Naive thymus-derived CD8-positive, alpha-beta T cell (primary cell): ENCODE measurements at regions not wholly inside any gene's neighbourhood (a gene's known extent, or its start where the extent isn't known, plus 50 kb on each side); places are given as distances from the start of the nearest gene placed in this dataset.

Source experiments
- ATAC-seq, 2 donors: fragments of 150-1000 bp; cut with Tn5 transposase in 1 of 2; sonication (Bioruptor Pico), chemical (Tn5 transposase) in 1 of 2; 1 replicate in 1 of 2; 2 replicates in 1 of 2; pipeline ENCODE4 v1.10.0; 2021; ENCODE audit warnings: mild to moderate bottlenecking in 2 of 2, moderate library complexity in 2 of 2
- POLR2A ChIA-PET: fragments of 350-600 bp; sonication (Branson Sonifier 250); formaldehyde crosslinking; loops from one replicate; lab custom pipeline; 2021; ENCODE audit warnings: antibody characterized with exemption; lab: Charles Lee
- DNase-seq, 10 donors: peaks; one replicate each; pipeline versions ENCODE4 v3.0.0 to v3.0.0-alpha.2; 2020 to 2022
- H3K27ac Mint-ChIP-seq, 10 donors: one replicate each; pipeline ENCODE4 v1.8.0; 2020 to 2022; ENCODE audit warnings: mild to moderate bottlenecking in 10 of 10, mixed read lengths in 10 of 10, moderate library complexity in 4 of 10, inconsistent platforms in 1 of 10
- H3K27me3 Mint-ChIP-seq, 5 donors: one replicate each; pipeline ENCODE4 v1.8.0; 2021 to 2022; ENCODE audit warnings: mixed read lengths in 5 of 5
- H3K36me3 Mint-ChIP-seq, 3 donors: one replicate each; pipeline ENCODE4 v1.8.0; 2020 to 2022; ENCODE audit warnings: mixed read lengths in 3 of 3, mild to moderate bottlenecking in 2 of 3, inconsistent platforms in 1 of 3
- H3K4me1 Mint-ChIP-seq, 4 donors: one replicate each; pipeline ENCODE4 v1.8.0; 2021 to 2022; ENCODE audit warnings: mixed read lengths in 4 of 4
- H3K4me3 Mint-ChIP-seq, 10 donors: one replicate each; pipeline ENCODE4 v1.8.0; 2020 to 2022; ENCODE audit warnings: mild to moderate bottlenecking in 10 of 10, mixed read lengths in 10 of 10, moderate library complexity in 6 of 10, inconsistent platforms in 1 of 10
- H3K9me3 Mint-ChIP-seq, 9 donors: one replicate each; pipeline ENCODE4 v1.8.0; 2020 to 2022; ENCODE audit warnings: mixed read lengths in 9 of 9, mild to moderate bottlenecking in 3 of 9, inconsistent platforms in 1 of 9, moderate library complexity in 1 of 9

DNA sequence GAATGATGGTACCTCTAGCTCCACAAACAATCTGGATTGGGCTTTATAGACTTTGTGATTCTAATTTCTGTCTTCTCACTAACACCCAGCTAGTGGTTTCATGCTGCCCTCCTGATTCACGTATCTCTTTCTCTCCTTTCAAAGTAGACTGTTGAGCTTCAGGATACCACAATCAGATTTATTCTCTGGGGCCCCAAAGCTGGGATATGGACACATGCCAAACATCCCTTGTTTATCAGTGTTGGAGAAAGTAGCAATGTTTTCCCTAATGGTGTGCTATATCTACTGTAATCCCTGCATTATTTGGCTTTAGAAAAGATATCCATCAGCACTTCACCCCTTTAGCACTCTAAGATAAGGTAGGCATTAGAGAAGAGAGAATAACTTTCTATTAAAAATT, 361.0 kb downstream of the FGF10 start:
- no peaks in the 10 kb centered on the region for H3K27me3 Mint-ChIP-seq
- DNase-seq (no peak), ATAC-seq (no peak)
- no peak overlapping the region for H3K4me3 Mint-ChIP-seq
- no peak overlapping the region for H3K27ac Mint-ChIP-seq
- H3K4me1 Mint-ChIP-seq = no peaks in the 10 kb centered on the region
- no peaks in the 10 kb centered on the region for H3K36me3 Mint-ChIP-seq
- H3K9me3 Mint-ChIP-seq = peaks cover 0 to 15% (median 5%) of the 10 kb centered on the region in 9 donors
- POLR2A ChIA-PET = no interaction called here

DNA sequence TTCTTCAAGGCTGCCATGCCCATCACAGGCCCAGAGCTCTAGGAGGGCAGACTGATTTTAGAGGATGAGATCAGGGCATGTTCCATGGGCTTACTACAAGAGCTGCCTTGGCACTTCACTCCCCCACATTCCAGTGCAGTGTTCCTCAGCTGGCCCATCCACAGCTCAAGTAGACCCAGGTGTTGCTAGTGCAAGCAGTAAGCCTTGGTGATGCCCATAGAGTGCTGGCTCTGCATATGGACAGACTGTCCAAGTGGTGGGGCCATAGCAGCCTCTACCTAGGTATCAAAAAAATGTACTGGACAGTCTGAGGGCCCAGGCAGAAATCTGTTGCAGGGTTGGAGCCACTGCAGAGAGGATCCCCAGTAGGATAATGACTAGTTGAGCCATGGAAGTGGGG, 366.6 kb downstream of the FGF10 start:
- Mint-ChIP-seq H3K4me3 (no peak overlapping the region), H3K9me3 (peaks cover 0 to 11% (median 2%) of the 10 kb centered on the region in 9 donors), H3K27me3 (no peaks in the 10 kb centered on the region), H3K36me3 (no peaks in the 10 kb centered on the region), H3K27ac (peak overlapping the region in 1 of 10 donors; percentile 83), H3K4me1 (no peaks in the 10 kb centered on the region)
- DNase-seq (no peak), ATAC-seq (no peak)
- POLR2A ChIA-PET = no interaction called here

DNA sequence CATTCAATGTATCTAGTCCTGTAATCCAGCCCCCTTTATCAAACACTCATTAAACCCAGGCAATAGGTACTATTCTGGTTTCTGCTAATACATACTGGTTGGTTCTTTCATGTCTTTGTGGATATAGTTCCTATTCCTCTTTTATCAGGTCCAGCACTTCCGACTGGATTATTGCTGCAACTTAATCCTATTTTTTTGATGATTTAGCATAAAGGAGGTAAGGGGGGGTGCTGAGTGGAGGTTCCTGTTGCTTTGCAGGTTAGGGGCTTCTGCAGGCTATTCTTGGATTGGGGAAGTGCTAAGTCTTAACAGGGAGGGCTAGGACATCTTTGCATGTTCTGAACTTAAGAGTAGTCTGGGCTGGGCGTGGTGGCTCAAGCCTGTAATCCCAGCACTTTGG, 377.7 kb downstream of the FGF10 start:
- Mint-ChIP-seq H3K36me3 (peaks cover 0 to 6% (median 0%) of the 10 kb centered on the region in 3 donors), H3K27ac (no peak overlapping the region), H3K4me3 (no peak overlapping the region), H3K4me1 (no peaks in the 10 kb centered on the region), H3K27me3 (peaks cover 0 to 4% (median 0%) of the 10 kb centered on the region in 5 donors), H3K9me3 (peaks cover 2 to 36% (median 16%) of the 10 kb centered on the region in 9 donors)
- DNase-seq (no peak), ATAC-seq (no peak)
- POLR2A ChIA-PET = no interaction called here

GRCh38 chr5:44002381-44002901, 386.8 kb downstream of the FGF10 start:
- H3K4me1 Mint-ChIP-seq = no peaks in the 10 kb centered on the region
- H3K27ac Mint-ChIP-seq = no peak overlapping the region
- ATAC-seq (no peak), DNase-seq (no peak)
- H3K9me3 Mint-ChIP-seq = peaks cover 0 to 10% (median 5%) of the 10 kb centered on the region in 9 donors
- POLR2A ChIA-PET = no interaction called here
- H3K27me3 Mint-ChIP-seq = peaks cover 0 to 1% (median 0%) of the 10 kb centered on the region in 5 donors
- H3K4me3 Mint-ChIP-seq = no peak overlapping the region
- no peaks in the 10 kb centered on the region for H3K36me3 Mint-ChIP-seq

- DNase-seq (no peak), ATAC-seq (no peak)
- H3K9me3 Mint-ChIP-seq = peaks cover 0 to 11% (median 7%) of the 10 kb centered on the region in 9 donors
- H3K27me3 Mint-ChIP-seq = peaks cover 0 to 1% (median 0%) of the 10 kb centered on the region in 5 donors
- no peaks in the 10 kb centered on the region for H3K36me3 Mint-ChIP-seq
- no peaks in the 10 kb centered on the region for H3K4me1 Mint-ChIP-seq
- no peak overlapping the region for H3K4me3 Mint-ChIP-seq
- POLR2A ChIA-PET = no interaction called here
- no peak overlapping the region for H3K27ac Mint-ChIP-seq
Measured at GRCh38 chr5:44001675-44002380, 387.4 kb downstream of the FGF10 start.

DNA sequence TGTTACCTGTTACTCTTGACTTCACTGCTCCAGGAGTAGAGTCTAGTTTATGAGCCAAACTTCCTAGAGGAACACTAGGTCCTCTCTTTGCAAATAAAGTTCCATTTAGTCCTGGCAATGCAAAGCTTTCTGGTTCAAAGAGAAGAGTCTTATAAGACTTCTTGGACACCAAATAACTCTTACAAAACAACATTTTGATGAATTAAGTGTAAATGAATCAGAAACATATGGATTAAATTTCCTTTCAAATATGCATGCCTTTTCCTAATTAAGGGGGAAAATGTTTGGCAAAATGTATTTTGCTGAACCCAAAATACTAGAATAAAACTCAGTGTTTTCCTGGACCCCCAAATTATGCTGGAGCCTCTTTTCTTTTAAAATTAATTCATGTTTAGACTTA, 388.0 kb downstream of the FGF10 start:
- H3K9me3 Mint-ChIP-seq = peaks cover 0 to 12% (median 7%) of the 10 kb centered on the region in 9 donors
- peaks cover 0 to 1% (median 0%) of the 10 kb centered on the region in 5 donors for H3K27me3 Mint-ChIP-seq
- no peak overlapping the region for H3K27ac Mint-ChIP-seq
- no peak overlapping the region for H3K4me3 Mint-ChIP-seq
- ATAC-seq (no peak), DNase-seq (no peak)
- no peaks in the 10 kb centered on the region for H3K36me3 Mint-ChIP-seq
- POLR2A ChIA-PET = no interaction called here
- H3K4me1 Mint-ChIP-seq = no peaks in the 10 kb centered on the region

DNA sequence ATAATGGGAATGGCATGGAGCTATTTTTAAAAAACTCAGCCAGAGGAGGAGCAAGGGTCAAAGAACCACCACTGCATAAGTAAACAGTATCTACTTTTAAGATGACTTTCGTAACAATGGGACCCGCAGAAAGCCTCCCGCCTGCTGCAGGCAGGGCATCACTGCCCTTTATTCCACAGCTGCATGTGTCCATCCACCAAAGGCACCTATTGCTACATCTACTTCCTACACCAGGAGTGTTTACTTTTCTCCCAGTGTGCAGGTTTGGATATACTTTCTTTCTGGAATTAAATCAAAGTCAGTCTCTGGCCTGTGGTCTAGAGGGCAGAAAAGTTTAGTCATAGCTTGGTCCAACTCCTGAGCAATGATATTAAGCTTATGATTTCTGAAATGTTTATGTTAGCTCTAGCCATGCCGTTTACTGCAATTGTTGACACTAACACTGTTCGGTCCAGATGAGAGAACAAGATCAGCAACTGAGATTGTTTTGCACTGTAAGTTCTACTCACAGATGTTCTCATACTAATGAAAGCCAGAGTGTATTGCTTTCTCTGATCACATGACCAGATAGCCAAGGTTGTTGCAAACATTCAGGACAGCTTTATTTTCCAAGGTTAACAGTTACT, 391.5 kb downstream of the FGF10 start:
- peaks cover 0 to 8% (median 2%) of the 10 kb centered on the region in 9 donors for H3K9me3 Mint-ChIP-seq
- no peak for ATAC-seq
- no peak overlapping the region for H3K4me3 Mint-ChIP-seq
- no peaks in the 10 kb centered on the region for H3K27me3 Mint-ChIP-seq
- no peaks in the 10 kb centered on the region for H3K4me1 Mint-ChIP-seq
- no peaks in the 10 kb centered on the region for H3K36me3 Mint-ChIP-seq
- no peak overlapping the region for H3K27ac Mint-ChIP-seq
- no peak for DNase-seq
- POLR2A ChIA-PET = no interaction called here

DNA sequence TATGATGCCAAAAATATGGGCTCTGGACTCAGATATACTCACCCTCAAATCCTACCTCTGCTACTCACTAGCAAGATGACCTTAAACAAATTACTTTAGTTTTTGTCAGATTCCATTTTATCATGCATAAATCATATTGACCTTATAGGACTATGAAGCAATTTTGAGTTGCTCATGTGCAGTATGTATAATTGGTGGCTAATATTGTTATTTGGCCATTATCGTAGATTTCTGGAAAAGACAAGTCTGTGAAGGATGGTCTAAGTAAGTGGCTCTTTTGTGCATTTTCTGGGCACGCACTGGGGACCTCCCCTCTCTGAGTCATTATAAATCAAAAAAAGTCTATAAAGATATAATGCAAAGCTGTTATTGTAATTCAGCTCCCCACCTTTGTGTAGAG, 393.0 kb downstream of the FGF10 start:
- Mint-ChIP-seq H3K36me3 (no peaks in the 10 kb centered on the region), H3K27me3 (no peaks in the 10 kb centered on the region), H3K9me3 (peaks cover 0 to 9% (median 0%) of the 10 kb centered on the region in 9 donors), H3K4me1 (no peaks in the 10 kb centered on the region), H3K27ac (no peak overlapping the region), H3K4me3 (no peak overlapping the region)
- no peak for ATAC-seq
- POLR2A ChIA-PET = no interaction called here
- no peak for DNase-seq

DNA sequence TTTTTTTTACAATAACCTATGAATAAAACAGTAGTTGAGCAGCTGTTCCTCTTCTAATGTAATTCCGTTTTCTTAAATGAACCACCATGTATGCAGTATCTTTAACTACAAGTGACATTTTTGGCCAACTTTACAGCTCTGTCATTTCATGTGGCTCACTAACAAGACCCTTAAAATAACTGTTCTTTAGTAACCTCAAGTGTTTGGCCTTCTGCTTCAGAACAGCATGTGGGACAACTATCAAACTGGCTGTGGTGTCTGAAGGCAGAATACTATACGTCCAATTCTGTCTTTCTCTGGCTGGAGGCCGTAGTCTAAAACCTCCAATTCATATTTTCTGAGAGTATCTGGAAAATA, 391.4 kb downstream of the NNT start:
- Mint-ChIP-seq H3K4me3 (no peak overlapping the region), H3K36me3 (no peaks in the 10 kb centered on the region), H3K27me3 (no peaks in the 10 kb centered on the region), H3K9me3 (peaks cover 0 to 9% (median 0%) of the 10 kb centered on the region in 9 donors), H3K4me1 (no peaks in the 10 kb centered on the region), H3K27ac (no peak overlapping the region)
- POLR2A ChIA-PET = no interaction called here
- ATAC-seq (no peak), DNase-seq (no peak)

DNA sequence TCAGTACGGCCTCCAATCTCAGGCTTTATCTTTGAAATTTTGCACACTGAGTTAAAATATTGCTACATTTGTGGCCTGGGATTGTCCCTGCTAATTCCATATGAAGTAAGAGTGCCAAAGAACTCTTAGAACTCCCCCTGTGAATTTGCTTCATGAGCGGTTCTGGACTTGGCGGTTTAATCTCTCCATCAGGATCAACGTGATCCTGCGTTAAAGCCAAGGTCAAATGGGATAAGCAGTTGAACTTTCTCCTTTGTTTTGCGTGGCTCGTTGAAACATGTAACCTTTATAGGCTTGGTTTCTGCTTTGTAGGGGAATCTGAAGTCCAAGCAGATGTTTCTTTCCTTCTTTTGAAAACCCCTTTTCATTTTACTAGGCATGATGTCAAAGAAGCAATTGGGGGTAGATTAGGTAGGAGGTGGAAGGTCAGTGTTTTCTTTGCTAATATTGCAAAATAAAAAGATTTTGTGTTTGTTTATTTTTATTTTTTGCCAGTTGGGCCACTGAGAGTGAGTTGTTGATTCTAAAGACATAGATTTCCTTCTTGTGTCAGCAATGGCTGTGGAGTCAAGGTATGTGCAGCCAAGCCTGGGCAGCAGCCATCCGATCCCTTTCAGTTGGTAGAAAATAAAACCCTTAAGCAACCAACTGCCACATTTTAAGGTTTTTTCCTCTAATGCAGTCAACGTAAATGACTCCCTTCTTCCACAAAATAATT, 390.8 kb downstream of the NNT start:
- ATAC-seq (no peak), DNase-seq (no peak)
- Mint-ChIP-seq H3K4me1 (no peaks in the 10 kb centered on the region), H3K27ac (no peak overlapping the region), H3K27me3 (no peaks in the 10 kb centered on the region), H3K9me3 (peaks cover 0 to 9% (median 0%) of the 10 kb centered on the region in 9 donors), H3K4me3 (no peak overlapping the region), H3K36me3 (no peaks in the 10 kb centered on the region)
- POLR2A ChIA-PET = no interaction called here

- Mint-ChIP-seq H3K27me3 (no peaks in the 10 kb centered on the region), H3K27ac (no peak overlapping the region), H3K4me1 (no peaks in the 10 kb centered on the region), H3K36me3 (no peaks in the 10 kb centered on the region), H3K4me3 (no peak overlapping the region), H3K9me3 (peaks cover 0 to 13% (median 7%) of the 10 kb centered on the region in 9 donors)
- POLR2A ChIA-PET = no interaction called here
- ATAC-seq (no peak), DNase-seq (no peak)
Measured at GRCh38 chr5:43985411-43985810, 382.4 kb downstream of the NNT start.

DNA sequence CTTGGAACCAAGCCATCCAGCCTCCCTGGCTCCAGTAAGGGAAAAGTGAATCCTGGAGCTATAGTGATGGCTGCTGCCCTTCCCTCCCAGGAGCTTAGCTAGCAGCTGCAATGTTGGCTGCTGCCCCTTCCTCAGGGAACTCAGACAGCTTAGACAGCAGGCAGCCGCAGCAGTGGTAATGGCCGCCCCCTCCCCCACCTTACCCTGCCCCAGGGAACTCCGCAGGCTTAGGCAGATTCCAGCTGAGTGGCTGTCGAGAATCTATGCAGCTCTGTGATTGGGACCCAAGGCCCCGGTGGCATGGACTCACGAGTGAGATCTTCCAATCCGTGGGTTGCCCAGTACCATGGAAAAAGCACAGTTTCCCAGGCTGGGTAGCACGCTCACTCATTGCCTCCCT, 378.6 kb downstream of the NNT start:
- H3K4me3 Mint-ChIP-seq = no peak overlapping the region
- peaks cover 3 to 46% (median 17%) of the 10 kb centered on the region in 9 donors for H3K9me3 Mint-ChIP-seq
- POLR2A ChIA-PET = no interaction called here
- DNase-seq = no peak
- ATAC-seq = no peak
- no peaks in the 10 kb centered on the region for H3K4me1 Mint-ChIP-seq
- H3K36me3 Mint-ChIP-seq = no peaks in the 10 kb centered on the region
- H3K27ac Mint-ChIP-seq = no peak overlapping the region
- no peaks in the 10 kb centered on the region for H3K27me3 Mint-ChIP-seq

DNA sequence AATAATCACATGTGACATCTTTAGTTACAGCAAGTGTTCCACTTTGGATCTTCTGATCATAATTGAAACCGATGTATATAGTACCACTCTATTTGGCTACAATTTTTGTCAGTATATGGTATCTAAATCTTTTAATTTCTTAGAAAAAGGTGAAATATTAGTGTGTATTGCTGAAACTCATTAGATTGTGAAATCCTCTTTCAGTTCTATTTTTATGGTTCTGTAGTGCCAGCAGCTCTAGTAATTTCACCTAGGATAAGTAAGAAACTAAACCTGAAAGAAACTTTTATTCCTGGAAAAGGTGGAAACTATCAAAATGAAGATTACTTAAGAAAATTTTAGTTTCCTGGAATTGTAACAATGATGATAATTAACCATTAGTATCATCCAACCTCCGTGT, 370.9 kb downstream of the NNT start:
- DNase-seq (no peak), ATAC-seq (no peak)
- Mint-ChIP-seq H3K27me3 (no peaks in the 10 kb centered on the region), H3K9me3 (peaks cover 2 to 30% (median 8%) of the 10 kb centered on the region in 9 donors), H3K4me1 (no peaks in the 10 kb centered on the region), H3K27ac (no peak overlapping the region), H3K36me3 (peaks cover 0 to 4% (median 0%) of the 10 kb centered on the region in 3 donors), H3K4me3 (no peak overlapping the region)
- POLR2A ChIA-PET = no interaction called here
